HCT116 (cell line): ENCODE measurements at regions not wholly inside any gene's neighbourhood (a gene's known extent, or its start where the extent isn't known, plus 50 kb on each side); places are given as distances from the start of the nearest gene placed in this dataset.
"Not testable (repeated sequence)": the region's sequence is repeated elsewhere in the genome, so short reads cannot be mapped to it uniquely, and the experiment has no call there.

ENCODE experiments used
- CBX3 ChIP-seq: IDR thresholded peaks from 2 replicates; pipeline ENCODE4 v1.6.1; 2012; ENCODE audit warnings: low read depth
- CEBPB ChIP-seq: IDR thresholded peaks from 2 replicates; pipeline ENCODE4 v1.6.1; 2012; ENCODE audit warnings: low read depth
- CTCF ChIP-seq, 3 experiments: fragments of 200-600 bp in 1 of 3; sonication (generic) in 1 of 3; IDR thresholded peaks in 2 of 3; conservative IDR thresholded peaks in 1 of 3; 2 replicates each; pipeline ENCODE4 v1.5.1; 2012 to 2017; ENCODE audit warnings: low read depth in 2 of 3, low read length in 2 of 3, antibody characterized with exemption in 1 of 3, borderline replicate concordance in 1 of 3, control low read depth in 1 of 3, mild to moderate bottlenecking in 1 of 3, mixed read lengths in 1 of 3, mixed run types in 1 of 3, moderate library complexity in 1 of 3; ENCODE audit not compliant: insufficient read depth in 1 of 3
- EGR1 ChIP-seq: IDR thresholded peaks from 2 replicates; pipeline ENCODE4 v1.6.1; 2012; ENCODE audit warnings: low read depth
- EZH2 ChIP-seq: fragments of 200-600 bp; sonication (generic); IDR thresholded peaks from 2 replicates; pipeline ENCODE4 v1.6.1; 2017; ENCODE audit warnings: antibody characterized with exemption, mixed run types
- EZH2phosphoT487 ChIP-seq: fragments of 200-600 bp; IDR thresholded peaks from 2 replicates; pipeline ENCODE4 v1.6.1; 2018; ENCODE audit warnings: antibody characterized with exemption, borderline replicate concordance
- POLR2A ChIP-seq: IDR thresholded peaks from 2 replicates; pipeline ENCODE4 v1.7.0; 2011; ENCODE audit warnings: borderline replicate concordance; ENCODE audit not compliant: insufficient read depth, insufficient read length; ENCODE audit errors: extremely low read depth
- POLR2AphosphoS5 ChIP-seq: IDR thresholded peaks from 2 replicates; pipeline ENCODE4 v1.6.1; 2011; ENCODE audit warnings: mild to moderate bottlenecking, low read depth, low read length, moderate library complexity
- RAD21 ChIP-seq: IDR thresholded peaks from 2 replicates; pipeline ENCODE4 v1.6.1; 2012; ENCODE audit warnings: low read depth, mild to moderate bottlenecking
- REST ChIP-seq: IDR thresholded peaks from 2 replicates; pipeline ENCODE4 v1.6.1; 2012; ENCODE audit warnings: low read depth
- SP1 ChIP-seq: IDR thresholded peaks from 2 replicates; pipeline ENCODE4 v1.6.1; 2012; ENCODE audit warnings: low read depth
- SRF ChIP-seq: IDR thresholded peaks from 2 replicates; pipeline ENCODE4 v1.6.1; 2012; ENCODE audit warnings: low read depth
- YY1 ChIP-seq: IDR thresholded peaks from 2 replicates; pipeline ENCODE4 v1.6.1; 2011; ENCODE audit warnings: low read length, low read depth, moderate library complexity, mild to moderate bottlenecking; ENCODE audit not compliant: insufficient replicate concordance; ENCODE audit errors: extremely low read depth
- TF ChIP-seq, protein P1 (sequence below): IDR thresholded peaks from 2 replicates; pipeline ENCODE4 v1.6.1; 2012

GRCh38 chr10:59053502-59053901 is 122.9 kb upstream of the PHYHIPL start:
- not testable (repeated sequence) for TF ChIP-seq CTCF (IDR thresholded peaks at IDR 0.05 in 2 of 3, conservative IDR thresholded peaks at IDR 0.05 in 1 of 3; ENCODE audit: borderline replicate concordance in 1 of 3, insufficient read depth in 1 of 3, low read depth in 2 of 3, low read length in 2 of 3); POLR2A; CEBPB; EGR1; YY1; SP1; EZH2; POLR2AphosphoS5; EZH2phosphoT487; SRF; RAD21; REST; CBX3
- TF ChIP-seq, protein P1, sequence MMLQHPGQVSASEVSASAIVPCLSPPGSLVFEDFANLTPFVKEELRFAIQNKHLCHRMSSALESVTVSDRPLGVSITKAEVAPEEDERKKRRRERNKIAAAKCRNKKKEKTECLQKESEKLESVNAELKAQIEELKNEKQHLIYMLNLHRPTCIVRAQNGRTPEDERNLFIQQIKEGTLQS = not testable (repeated sequence)
